WTC11 (cell line): ENCODE measurements at regions not wholly inside any gene's neighbourhood (a gene's known extent, or its start where the extent isn't known, plus 50 kb on each side); places are given as distances from the start of the nearest gene placed in this dataset.

ENCODE experiments used
- ATAC-seq: fragments of 200-7000 bp; cut with Tn5 transposase; 2 replicates; pipeline ENCODE4 v1.10.0; 2021; ENCODE audit warnings: mild to moderate bottlenecking, moderate library complexity
- CTCF ChIA-PET: fragments of 300-600 bp; sonication (Branson Sonifier 250); formaldehyde crosslinking; loops from one replicate; lab custom pipeline; 2021; ENCODE audit warnings: antibody characterized with exemption; lab: Charles Lee
- POLR2A ChIA-PET: fragments of 350-600 bp; sonication (Branson Sonifier 250); formaldehyde crosslinking; loops from one replicate; lab custom pipeline; 2021; ENCODE audit warnings: antibody characterized with exemption; lab: Charles Lee
- DNase-seq: peaks from one replicate; pipeline ENCODE4 v3.0.0; 2021; ENCODE audit warnings: low spot score
- H3K27ac Mint-ChIP-seq: 2 replicates; pipeline ENCODE4 v1.8.0; 2021; ENCODE audit warnings: mixed read lengths
- H3K27me3 Mint-ChIP-seq: 2 replicates; pipeline ENCODE4 v1.8.0; 2021; ENCODE audit warnings: low read depth, mild to moderate bottlenecking, moderate library complexity, mixed read lengths
- H3K36me3 Mint-ChIP-seq: 2 replicates; pipeline ENCODE4 v1.8.0; 2021; ENCODE audit warnings: mixed read lengths
- H3K4me1 Mint-ChIP-seq: 2 replicates; pipeline ENCODE4 v1.8.0; 2022; ENCODE audit warnings: mixed read lengths
- H3K4me3 Mint-ChIP-seq: 2 replicates; pipeline ENCODE4 v1.8.0; 2021; ENCODE audit warnings: mild to moderate bottlenecking, moderate library complexity, mixed read lengths
- H3K9me3 Mint-ChIP-seq: 2 replicates; pipeline ENCODE4 v1.8.0; 2021; ENCODE audit warnings: mixed read lengths
- CBFB ChIP-seq: sonication (generic); formaldehyde crosslinking; IDR thresholded peaks from 2 replicates; pipeline ENCODE4 v1.8.1; 2022; ENCODE audit warnings: mild to moderate bottlenecking, low read depth, missing genetic modification reagents
- ELF4 ChIP-seq: sonication (generic); formaldehyde crosslinking; IDR thresholded peaks from 2 replicates; pipeline ENCODE4 v1.8.1; 2022; ENCODE audit warnings: low read depth, mild to moderate bottlenecking, moderate library complexity, missing genetic modification reagents
- FOXK1 ChIP-seq: sonication (generic); formaldehyde crosslinking; IDR thresholded peaks from 2 replicates; pipeline ENCODE4 v1.8.0; 2022; ENCODE audit warnings: mild to moderate bottlenecking, moderate library complexity, missing genetic modification reagents
- MXD4 ChIP-seq: fragments of 250-450 bp; sonication (Bioruptor Pico); IDR thresholded peaks from 2 replicates; pipeline ENCODE4 v1.8.0; 2021; ENCODE audit warnings: mild to moderate bottlenecking, moderate library complexity, borderline replicate concordance
- PRRX2 ChIP-seq: fragments of 250-450 bp; sonication (Bioruptor Pico); IDR thresholded peaks from 2 replicates; pipeline ENCODE4 v1.8.0; 2021; ENCODE audit warnings: mild to moderate bottlenecking
- SP1 ChIP-seq: sonication (generic); formaldehyde crosslinking; conservative IDR thresholded peaks from 2 replicates; pipeline ENCODE4 v1.8.1; 2022; ENCODE audit warnings: missing genetic modification reagents
- ZNF121 ChIP-seq: sonication (generic); formaldehyde crosslinking; IDR thresholded peaks from 2 replicates; pipeline ENCODE4 v1.8.0; 2023; ENCODE audit warnings: missing genetic modification reagents
- ZNF138 ChIP-seq: sonication (generic); formaldehyde crosslinking; conservative IDR thresholded peaks from 2 replicates; pipeline ENCODE4 v1.8.1; 2022; ENCODE audit warnings: mild to moderate bottlenecking, moderate library complexity, missing genetic modification reagents
- TF ChIP-seq, protein P1 (sequence below): sonication (generic); formaldehyde crosslinking; IDR thresholded peaks from 2 replicates; pipeline ENCODE4 v1.8.0; 2023; ENCODE audit warnings: mild to moderate bottlenecking, missing genetic modification reagents
- TF ChIP-seq, protein P2 (sequence below): sonication (generic); formaldehyde crosslinking; IDR thresholded peaks from 2 replicates; pipeline ENCODE4 v1.8.0; 2023; ENCODE audit warnings: missing genetic modification reagents
- TF ChIP-seq, protein P3 (sequence below): sonication (generic); formaldehyde crosslinking; IDR thresholded peaks from 2 replicates; pipeline ENCODE4 v1.8.0; 2022; ENCODE audit warnings: mild to moderate bottlenecking, missing genetic modification reagents
- TF ChIP-seq, protein P4 (sequence below): sonication (generic); formaldehyde crosslinking; IDR thresholded peaks from 2 replicates; pipeline ENCODE4 v1.8.0; 2022; ENCODE audit warnings: missing genetic modification reagents
- TF ChIP-seq, protein P5 (sequence below): fragments of 250-450 bp; sonication (Bioruptor Pico); IDR thresholded peaks from 2 replicates; pipeline ENCODE4 v1.9.0; 2021; ENCODE audit warnings: moderate library complexity, mild to moderate bottlenecking, inconsistent platforms, borderline replicate concordance
- TF ChIP-seq, protein P6 (sequence below): sonication (generic); formaldehyde crosslinking; IDR thresholded peaks from 2 replicates; pipeline ENCODE4 v1.8.1; 2023; ENCODE audit warnings: mild to moderate bottlenecking, missing genetic modification reagents
- TF ChIP-seq, protein P7 (sequence below): sonication (generic); formaldehyde crosslinking; IDR thresholded peaks from 2 replicates; pipeline ENCODE4 v1.8.1; 2023; ENCODE audit warnings: mild to moderate bottlenecking, moderate library complexity, missing genetic modification reagents

DNA sequence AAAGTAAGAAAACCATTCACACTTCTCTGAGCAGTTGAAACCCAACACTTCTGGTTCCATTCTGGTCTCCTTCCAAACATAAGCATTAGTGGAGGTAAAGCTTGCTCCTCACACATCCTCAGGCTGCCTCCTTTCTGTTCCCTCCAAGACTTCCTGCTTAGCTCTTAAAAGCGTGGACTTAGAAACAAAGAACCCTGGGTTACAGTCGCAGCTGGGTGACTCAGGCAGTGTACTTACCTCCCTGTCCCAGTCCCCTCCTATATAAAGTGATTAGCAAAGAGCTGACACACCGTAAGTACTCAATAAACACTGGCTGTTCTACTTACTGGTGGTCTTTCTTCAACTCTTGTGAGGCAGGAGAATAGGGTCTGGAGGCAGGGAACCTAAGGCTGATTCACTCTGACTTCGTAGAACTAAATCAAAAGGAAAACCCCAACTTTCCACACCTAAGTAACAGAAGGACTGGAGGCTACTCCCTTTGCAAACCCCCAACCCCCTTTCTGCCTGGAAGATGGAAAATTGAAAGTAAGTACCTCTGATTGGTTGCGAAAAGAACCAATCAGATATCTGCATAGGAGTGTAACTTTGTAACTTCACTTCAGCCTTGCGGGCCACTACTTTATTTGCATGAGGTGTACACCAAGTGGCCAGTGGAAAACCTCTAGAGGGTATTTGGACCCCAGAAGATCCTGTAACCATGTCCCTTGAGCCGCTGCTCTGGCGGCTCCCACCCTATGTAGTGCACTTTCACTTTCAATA lies 165.4 kb downstream of the SUCLA2 start (continued):
- TF ChIP-seq, protein P1, sequence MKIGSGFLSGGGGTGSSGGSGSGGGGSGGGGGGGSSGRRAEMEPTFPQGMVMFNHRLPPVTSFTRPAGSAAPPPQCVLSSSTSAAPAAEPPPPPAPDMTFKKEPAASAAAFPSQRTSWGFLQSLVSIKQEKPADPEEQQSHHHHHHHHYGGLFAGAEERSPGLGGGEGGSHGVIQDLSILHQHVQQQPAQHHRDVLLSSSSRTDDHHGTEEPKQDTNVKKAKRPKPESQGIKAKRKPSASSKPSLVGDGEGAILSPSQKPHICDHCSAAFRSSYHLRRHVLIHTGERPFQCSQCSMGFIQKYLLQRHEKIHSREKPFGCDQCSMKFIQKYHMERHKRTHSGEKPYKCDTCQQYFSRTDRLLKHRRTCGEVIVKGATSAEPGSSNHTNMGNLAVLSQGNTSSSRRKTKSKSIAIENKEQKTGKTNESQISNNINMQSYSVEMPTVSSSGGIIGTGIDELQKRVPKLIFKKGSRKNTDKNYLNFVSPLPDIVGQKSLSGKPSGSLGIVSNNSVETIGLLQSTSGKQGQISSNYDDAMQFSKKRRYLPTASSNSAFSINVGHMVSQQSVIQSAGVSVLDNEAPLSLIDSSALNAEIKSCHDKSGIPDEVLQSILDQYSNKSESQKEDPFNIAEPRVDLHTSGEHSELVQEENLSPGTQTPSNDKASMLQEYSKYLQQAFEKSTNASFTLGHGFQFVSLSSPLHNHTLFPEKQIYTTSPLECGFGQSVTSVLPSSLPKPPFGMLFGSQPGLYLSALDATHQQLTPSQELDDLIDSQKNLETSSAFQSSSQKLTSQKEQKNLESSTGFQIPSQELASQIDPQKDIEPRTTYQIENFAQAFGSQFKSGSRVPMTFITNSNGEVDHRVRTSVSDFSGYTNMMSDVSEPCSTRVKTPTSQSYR (CRISPR knock-in tag) = no peak
- TF ChIP-seq, protein P2, sequence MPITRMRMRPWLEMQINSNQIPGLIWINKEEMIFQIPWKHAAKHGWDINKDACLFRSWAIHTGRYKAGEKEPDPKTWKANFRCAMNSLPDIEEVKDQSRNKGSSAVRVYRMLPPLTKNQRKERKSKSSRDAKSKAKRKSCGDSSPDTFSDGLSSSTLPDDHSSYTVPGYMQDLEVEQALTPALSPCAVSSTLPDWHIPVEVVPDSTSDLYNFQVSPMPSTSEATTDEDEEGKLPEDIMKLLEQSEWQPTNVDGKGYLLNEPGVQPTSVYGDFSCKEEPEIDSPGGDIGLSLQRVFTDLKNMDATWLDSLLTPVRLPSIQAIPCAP (CRISPR knock-in tag) = no peak
- TF ChIP-seq, protein P3, sequence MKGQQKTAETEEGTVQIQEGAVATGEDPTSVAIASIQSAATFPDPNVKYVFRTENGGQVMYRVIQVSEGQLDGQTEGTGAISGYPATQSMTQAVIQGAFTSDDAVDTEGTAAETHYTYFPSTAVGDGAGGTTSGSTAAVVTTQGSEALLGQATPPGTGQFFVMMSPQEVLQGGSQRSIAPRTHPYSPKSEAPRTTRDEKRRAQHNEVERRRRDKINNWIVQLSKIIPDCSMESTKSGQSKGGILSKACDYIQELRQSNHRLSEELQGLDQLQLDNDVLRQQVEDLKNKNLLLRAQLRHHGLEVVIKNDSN (CRISPR knock-in tag) = no peak
- no peak for TF ChIP-seq CBFB (CRISPR knock-in tag)

DNA sequence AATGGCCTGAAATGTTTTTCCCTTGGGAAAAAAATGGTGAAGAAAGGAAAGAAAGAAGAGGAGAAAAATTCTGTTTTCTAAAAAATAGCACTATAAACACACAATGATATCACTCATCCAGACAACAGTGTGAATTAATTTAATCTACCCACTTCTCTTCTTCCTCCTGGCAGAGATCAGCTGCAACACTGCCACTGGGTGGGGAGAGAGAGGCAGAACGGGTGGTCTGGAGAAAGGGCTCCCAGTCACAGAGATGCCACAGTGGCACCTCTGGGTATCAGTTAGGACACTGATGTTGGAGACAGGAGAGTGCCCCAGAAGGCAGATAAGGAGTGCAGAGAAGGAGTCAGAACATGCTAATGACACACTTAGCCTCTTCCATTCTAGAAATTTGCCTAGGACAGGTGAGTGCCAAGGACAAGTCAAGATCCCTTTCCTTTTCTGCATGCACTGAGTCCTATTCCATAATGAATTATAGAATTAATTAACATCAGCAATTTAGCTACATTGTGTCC lies 168.6 kb downstream of the SUCLA2 start:
- H3K27ac Mint-ChIP-seq = no peak overlapping the region
- POLR2A ChIA-PET = no interaction called here
- H3K27me3 Mint-ChIP-seq = no peaks in the 10 kb centered on the region
- no peak for TF ChIP-seq ZNF138
- H3K9me3 Mint-ChIP-seq = no peaks in the 10 kb centered on the region
- CTCF ChIA-PET = interaction anchor here (1.3 kb wide), 1 partner anchor 34 kb away, joined by 3 read pairs; no protein-coding TSS in a partner anchor
- DNase-seq = no peak
- peak; percentile 43 for ATAC-seq
- peaks cover 10% of the 10 kb centered on the region for H3K4me1 Mint-ChIP-seq
- no peaks in the 10 kb centered on the region for H3K36me3 Mint-ChIP-seq
- H3K4me3 Mint-ChIP-seq = no peak overlapping the region

DNA sequence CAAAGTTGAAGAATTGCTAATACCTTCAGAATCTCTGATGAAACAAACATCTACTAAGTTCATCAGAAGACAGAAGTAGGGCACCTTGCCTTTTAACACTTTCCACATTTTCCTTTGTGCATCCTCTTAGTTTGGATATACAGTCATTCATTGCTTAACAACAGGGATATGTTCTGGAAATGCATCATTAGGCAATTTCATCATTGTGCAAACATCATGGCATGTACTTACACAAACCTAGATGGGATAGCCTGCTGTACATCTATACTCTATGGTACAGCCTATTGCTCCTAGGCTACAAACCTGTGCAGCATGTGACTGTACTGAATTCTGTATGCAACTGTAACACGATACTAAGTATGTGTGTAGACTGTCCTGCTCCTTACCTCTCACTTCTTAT lies 169.8 kb downstream of the SUCLA2 start:
- ChIA-PET CTCF (interaction anchor here (1.3 kb wide), 1 partner anchor 33 kb away, joined by 3 read pairs; no protein-coding TSS in a partner anchor), POLR2A (no interaction called here)
- DNase-seq (no peak), ATAC-seq (no peak)
- peaks cover 7% of the 10 kb centered on the region for H3K4me1 Mint-ChIP-seq
- 0 out of 2 replicates have a peak, but pooled peaks cover under 1% of the 10 kb centered on the region for H3K9me3 Mint-ChIP-seq
- TF ChIP-seq, protein P4, sequence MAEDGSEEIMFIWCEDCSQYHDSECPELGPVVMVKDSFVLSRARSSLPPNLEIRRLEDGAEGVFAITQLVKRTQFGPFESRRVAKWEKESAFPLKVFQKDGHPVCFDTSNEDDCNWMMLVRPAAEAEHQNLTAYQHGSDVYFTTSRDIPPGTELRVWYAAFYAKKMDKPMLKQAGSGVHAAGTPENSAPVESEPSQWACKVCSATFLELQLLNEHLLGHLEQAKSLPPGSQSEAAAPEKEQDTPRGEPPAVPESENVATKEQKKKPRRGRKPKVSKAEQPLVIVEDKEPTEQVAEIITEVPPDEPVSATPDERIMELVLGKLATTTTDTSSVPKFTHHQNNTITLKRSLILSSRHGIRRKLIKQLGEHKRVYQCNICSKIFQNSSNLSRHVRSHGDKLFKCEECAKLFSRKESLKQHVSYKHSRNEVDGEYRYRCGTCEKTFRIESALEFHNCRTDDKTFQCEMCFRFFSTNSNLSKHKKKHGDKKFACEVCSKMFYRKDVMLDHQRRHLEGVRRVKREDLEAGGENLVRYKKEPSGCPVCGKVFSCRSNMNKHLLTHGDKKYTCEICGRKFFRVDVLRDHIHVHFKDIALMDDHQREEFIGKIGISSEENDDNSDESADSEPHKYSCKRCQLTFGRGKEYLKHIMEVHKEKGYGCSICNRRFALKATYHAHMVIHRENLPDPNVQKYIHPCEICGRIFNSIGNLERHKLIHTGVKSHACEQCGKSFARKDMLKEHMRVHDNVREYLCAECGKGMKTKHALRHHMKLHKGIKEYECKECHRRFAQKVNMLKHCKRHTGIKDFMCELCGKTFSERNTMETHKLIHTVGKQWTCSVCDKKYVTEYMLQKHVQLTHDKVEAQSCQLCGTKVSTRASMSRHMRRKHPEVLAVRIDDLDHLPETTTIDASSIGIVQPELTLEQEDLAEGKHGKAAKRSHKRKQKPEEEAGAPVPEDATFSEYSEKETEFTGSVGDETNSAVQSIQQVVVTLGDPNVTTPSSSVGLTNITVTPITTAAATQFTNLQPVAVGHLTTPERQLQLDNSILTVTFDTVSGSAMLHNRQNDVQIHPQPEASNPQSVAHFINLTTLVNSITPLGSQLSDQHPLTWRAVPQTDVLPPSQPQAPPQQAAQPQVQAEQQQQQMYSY (CRISPR knock-in tag) = no peak
- TF ChIP-seq PRRX2 (no peak), ZNF121 (CRISPR knock-in tag) (no peak), MXD4 (CRISPR knock-in tag) (no peak), FOXK1 (CRISPR knock-in tag) (no peak), ELF4 (no peak), SP1 (CRISPR knock-in tag) (no peak)
- TF ChIP-seq, protein P2 (CRISPR knock-in tag) = no peak
- TF ChIP-seq, protein P5, sequence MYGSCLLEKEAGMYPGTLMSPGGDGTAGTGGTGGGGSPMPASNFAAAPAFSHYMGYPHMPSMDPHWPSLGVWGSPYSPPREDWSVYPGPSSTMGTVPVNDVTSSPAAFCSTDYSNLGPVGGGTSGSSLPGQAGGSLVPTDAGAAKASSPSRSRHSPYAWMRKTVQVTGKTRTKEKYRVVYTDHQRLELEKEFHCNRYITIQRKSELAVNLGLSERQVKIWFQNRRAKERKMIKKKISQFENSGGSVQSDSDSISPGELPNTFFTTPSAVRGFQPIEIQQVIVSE (CRISPR knock-in tag) = no peak
- TF ChIP-seq, protein P6, sequence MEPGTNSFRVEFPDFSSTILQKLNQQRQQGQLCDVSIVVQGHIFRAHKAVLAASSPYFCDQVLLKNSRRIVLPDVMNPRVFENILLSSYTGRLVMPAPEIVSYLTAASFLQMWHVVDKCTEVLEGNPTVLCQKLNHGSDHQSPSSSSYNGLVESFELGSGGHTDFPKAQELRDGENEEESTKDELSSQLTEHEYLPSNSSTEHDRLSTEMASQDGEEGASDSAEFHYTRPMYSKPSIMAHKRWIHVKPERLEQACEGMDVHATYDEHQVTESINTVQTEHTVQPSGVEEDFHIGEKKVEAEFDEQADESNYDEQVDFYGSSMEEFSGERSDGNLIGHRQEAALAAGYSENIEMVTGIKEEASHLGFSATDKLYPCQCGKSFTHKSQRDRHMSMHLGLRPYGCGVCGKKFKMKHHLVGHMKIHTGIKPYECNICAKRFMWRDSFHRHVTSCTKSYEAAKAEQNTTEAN = no peak
- TF ChIP-seq, protein P7, sequence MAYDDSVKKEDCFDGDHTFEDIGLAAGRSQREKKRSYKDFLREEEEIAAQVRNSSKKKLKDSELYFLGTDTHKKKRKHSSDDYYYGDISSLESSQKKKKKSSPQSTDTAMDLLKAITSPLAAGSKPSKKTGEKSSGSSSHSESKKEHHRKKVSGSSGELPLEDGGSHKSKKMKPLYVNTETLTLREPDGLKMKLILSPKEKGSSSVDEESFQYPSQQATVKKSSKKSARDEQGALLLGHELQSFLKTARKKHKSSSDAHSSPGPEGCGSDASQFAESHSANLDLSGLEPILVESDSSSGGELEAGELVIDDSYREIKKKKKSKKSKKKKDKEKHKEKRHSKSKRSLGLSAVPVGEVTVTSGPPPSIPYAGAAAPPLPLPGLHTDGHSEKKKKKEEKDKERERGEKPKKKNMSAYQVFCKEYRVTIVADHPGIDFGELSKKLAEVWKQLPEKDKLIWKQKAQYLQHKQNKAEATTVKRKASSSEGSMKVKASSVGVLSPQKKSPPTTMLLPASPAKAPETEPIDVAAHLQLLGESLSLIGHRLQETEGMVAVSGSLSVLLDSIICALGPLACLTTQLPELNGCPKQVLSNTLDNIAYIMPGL (CRISPR knock-in tag) = no peak
- H3K36me3 Mint-ChIP-seq = no peaks in the 10 kb centered on the region
- H3K4me3 Mint-ChIP-seq = no peak overlapping the region
- no peaks in the 10 kb centered on the region for H3K27me3 Mint-ChIP-seq
- no peak overlapping the region for H3K27ac Mint-ChIP-seq
